K562 (cell line): ENCODE measurements at regions not wholly inside any gene's neighbourhood (a gene's known extent, or its start where the extent isn't known, plus 50 kb on each side); places are given as distances from the start of the nearest gene placed in this dataset.

ENCODE experiments used
- FOS ChIP-seq: IDR thresholded peaks from 3 replicates; pipeline ENCODE4 v1.6.1; 2011; ENCODE audit not compliant: insufficient read length; ENCODE audit errors: extremely low read depth
- PRDM10 ChIP-seq: fragments of 450-650 bp; IDR thresholded peaks from 2 replicates; pipeline ENCODE4 v1.6.1; 2018; ENCODE audit not compliant: partially characterized antibody
- ZNF239 ChIP-seq: fragments of 250-450 bp; sonication (Bioruptor Pico); IDR thresholded peaks from 2 replicates; pipeline ENCODE4 v1.4.0; 2020; ENCODE audit warnings: mild to moderate bottlenecking
- ZNF589 ChIP-seq: fragments of 200-800 bp; sonication (Bioruptor generic); IDR thresholded peaks from 2 replicates; pipeline ENCODE4 v1.6.1; 2016; ENCODE audit warnings: low read depth, missing genetic modification characterization, missing compliant biosample characterization
- ZNF609 ChIP-seq: sonication (generic); formaldehyde crosslinking; IDR thresholded peaks from 2 replicates; pipeline ENCODE4 v1.8.1; 2023; ENCODE audit warnings: missing genetic modification reagents, mild to moderate bottlenecking, borderline replicate concordance

- TF ChIP-seq PRDM10 (no peak), ZNF239 (CRISPR knock-in tag) (no peak), ZNF609 (CRISPR knock-in tag) (no peak), FOS (no peak), ZNF589 (CRISPR knock-in tag) (no peak)
- TF ChIP-seq, all 486 proteins: peak for 0
These were observed 689.7 kb upstream of the CELF2 start (continued) for GRCh38 chr10:10327934-10328333.
